GM21526 (cell line): ENCODE measurements at regions not wholly inside any gene's neighbourhood (a gene's known extent, or its start where the extent isn't known, plus 50 kb on each side); places are given as distances from the start of the nearest gene placed in this dataset.
"Not testable (repeated sequence)": the region's sequence is repeated elsewhere in the genome, so short reads cannot be mapped to it uniquely, and the experiment has no call there.

ENCODE experiments used
- ATAC-seq: cut with Tn5 transposase; IDR thresholded peaks from one replicate; pipeline ENCODE4 v1.9.1; 2021; ENCODE audit warnings: moderate library complexity; ENCODE audit not compliant: unreplicated experiment, low FRiP score

DNA sequence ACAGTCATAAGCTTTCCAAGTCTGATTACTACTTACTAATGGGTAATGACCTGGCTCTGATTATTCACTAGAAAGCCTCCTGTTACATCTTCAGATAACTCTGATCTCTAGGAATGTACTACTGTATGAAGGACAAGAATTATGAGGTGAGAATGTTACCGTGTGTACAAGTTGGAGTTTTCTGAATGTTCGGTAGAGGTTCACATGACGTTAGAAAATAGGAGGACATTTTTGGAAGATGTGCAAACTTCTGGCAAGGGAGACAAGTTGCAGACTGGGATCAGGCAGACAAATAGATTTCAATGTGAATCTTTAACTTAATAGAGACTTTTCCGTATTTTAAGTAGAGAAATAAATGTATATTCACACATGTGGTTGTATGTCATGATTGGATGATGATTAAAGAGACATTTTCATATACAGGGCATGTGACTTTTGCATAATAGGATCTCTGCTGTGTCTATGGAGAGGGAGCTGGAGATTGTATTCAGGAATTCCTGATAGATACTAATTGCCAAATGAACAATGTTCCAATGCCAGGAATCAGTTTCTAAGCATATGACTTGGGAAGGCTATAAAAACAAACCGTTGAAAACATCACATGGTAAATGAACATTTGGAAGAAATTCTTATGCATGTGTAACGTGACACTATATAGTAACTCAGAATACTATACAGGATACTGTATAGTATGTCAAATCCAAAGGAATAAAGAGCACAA lies 1695.8 kb upstream of the PIK3C3 start:
- ATAC-seq = no peak

DNA sequence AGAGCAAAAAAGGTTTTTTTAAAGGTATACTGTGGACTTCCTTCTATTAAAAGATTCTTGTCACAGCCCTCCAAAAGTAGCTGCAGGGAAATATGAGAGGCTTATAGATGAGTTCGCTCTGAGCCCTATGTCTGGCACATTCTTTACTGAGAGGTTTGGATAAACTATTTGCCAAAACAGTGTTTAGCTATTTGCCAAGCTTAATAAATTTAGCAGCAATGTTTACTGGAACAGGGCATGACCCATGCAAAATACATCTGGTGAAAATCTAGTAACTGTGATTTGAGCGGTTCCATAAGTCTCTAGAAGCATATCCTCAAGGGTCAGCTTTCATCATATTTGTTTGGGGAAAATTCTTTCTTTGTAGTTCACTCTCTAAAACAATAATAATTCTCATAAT lies 1696.7 kb upstream of the PIK3C3 start:
- no peak for ATAC-seq

GRCh38 chr18:40250236-40250635 lies 1704.8 kb upstream of the PIK3C3 start:
- no peak for ATAC-seq

DNA sequence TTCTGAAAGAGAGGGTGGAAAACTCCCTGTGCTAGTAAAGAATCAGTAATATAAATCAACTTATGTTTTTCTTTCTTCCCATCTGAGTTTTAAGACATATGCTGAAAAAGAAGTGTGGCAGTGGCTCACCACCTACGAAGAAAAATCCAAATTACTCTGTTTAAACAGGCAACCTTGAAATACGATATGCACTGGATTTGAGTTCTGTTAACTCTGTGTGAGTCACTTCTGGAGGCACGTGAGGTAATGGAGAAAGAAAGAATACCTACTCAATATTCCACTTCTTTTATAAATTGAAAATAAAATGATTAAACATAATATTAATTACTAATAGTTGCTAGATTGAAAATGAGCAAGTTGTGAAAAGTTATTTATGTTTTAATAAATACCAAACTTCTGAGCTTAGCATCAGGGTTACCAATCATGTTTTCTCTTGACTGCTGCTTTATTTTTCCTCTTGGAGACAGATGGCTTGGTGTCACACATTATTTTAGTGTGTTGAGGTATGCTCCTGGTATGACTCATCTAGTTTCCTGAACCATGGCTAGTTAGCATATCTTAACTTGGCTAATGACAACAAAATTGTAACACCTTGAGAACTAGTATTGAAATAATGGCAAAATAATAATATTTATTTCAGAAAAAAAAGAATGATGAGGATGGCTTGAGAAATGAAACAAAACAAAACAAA lies 1705.5 kb upstream of the PIK3C3 start:
- ATAC-seq = no peak

- not testable (repeated sequence) for ATAC-seq
Observed at GRCh38 chr18:40245612-40246011, 1709.4 kb upstream of the PIK3C3 start.

DNA sequence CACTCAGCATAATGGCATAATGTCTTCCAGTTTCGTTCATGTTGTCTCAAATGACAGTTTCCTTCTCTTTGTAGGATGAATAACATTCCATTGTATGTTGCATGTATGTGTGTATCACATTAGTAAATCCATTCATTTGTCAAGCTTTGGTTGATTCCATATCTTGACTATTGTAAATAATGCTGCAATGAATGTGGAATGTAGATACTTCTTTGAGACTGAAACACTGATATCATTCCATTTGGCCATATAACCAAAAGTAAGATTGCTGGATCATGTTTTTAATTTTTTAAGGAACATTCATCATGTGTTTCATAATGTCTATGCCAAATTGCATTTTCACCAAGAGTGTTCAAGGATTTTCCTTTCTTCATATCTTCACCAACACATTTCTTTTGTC lies 1711.4 kb upstream of the PIK3C3 start:
- no peak for ATAC-seq

DNA sequence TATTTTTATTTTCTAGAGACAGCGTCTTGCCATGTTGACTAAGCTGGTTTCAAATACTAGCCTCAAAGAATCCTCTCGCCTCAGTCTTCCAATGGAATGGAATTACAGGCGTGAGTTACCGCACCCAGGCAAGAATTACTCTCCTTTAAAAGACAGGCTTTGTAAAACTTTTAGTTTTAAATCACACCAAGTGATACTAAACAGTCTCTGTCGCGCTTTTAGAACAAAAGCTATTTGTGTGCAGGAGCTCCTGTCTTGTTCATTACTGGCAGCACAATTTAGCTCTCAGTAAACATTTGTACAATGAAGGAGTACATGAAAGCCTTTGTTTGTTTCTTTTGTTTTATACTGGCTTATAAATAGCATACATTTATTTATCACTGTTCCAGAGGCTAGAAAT lies 1719.2 kb upstream of the PIK3C3 start:
- no peak for ATAC-seq

GRCh38 chr18:40235323-40235722 lies 1719.7 kb upstream of the PIK3C3 start:
- ATAC-seq = no peak

DNA sequence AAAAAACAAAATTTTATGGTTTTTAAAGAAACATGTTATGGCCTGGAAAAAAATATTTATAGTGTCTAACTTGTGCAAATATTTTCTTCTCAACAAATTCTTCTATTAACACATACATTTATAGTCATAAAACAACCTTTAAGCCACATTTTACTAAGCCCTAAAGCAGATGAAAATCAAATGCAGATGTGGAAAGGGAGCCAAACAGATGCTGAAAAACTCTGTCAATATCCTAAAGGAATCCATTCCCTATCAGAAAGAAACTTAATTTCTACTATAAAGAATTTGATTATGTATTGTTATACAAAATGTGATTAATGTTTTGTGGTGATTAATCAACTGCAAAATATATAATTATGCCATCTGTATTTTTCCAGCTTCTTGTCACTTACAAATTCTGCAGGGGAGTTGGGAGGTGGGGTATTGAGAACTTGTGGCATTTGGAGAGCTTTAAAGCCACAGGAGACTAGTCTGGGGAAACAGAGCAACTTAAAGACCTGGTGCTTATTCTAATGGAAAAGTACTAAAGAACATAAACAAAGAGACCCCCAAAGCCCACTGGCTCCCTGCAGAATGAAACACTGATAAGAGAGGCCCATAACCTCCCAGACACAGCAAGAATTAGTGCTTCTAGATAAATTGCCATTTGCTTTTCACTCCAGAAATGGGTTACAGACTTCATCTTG lies 1721.0 kb upstream of the PIK3C3 start:
- ATAC-seq = no peak

DNA sequence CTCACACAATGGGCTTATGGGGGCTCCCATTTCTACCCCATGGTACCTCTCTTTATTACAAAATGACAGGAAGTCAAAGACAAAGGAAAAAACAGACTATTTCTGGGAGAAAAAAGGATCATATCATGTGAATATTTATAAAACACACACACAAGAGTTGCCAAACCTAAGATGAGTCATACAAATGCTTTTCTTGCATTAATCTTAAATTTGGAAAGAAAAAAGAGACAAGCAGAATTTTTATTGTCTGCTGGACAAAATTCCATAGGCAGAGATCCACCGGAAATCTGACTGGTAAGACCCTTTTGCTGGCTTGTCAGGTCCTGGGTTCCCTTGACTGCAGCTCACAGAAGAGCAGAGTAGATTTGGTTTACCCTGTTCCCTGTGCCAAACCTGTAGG lies 1732.3 kb upstream of the PIK3C3 start:
- ATAC-seq = no peak

- ATAC-seq = no peak
Observed at GRCh38 chr18:40216856-40217255, 1738.2 kb upstream of the PIK3C3 start.

DNA sequence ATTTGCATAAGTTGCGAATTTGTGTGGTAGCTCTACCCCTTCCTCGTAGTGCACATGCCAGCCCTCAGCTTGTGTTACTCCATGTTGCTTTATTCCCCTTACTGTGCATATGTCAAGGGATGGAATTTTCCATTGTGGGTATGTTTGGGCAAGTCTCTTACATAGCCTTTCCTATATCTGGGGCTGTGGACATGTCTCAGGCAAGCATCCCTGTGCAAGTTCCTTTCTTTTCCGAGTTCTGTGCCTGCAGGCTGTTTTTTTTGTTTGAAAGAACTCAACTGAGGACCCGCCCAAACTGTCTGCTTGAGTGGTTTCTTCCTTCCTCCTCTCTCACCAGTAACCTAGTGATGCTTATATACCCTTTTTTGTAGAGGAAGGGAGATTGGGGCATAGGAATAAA lies 1739.1 kb upstream of the PIK3C3 start:
- ATAC-seq = no peak

DNA sequence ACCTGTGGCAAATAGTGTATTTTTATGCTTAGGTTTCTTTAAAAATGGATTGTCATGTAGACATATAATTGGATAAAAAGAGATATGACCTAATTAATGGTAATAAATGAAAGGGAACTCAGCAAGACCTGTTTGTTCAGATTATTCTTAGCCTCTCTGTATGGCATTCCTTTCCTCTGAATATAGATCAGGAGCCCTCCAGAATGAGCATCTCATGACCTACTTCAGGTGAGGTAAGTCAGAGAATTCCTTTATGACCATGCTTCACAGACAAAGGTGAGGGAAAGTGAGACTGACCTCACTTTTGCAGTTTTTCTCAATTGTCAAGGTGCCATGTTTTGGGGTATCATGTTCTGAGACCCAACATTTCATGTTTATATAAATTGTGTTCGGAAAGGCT lies 1744.3 kb upstream of the PIK3C3 start:
- ATAC-seq = no peak

DNA sequence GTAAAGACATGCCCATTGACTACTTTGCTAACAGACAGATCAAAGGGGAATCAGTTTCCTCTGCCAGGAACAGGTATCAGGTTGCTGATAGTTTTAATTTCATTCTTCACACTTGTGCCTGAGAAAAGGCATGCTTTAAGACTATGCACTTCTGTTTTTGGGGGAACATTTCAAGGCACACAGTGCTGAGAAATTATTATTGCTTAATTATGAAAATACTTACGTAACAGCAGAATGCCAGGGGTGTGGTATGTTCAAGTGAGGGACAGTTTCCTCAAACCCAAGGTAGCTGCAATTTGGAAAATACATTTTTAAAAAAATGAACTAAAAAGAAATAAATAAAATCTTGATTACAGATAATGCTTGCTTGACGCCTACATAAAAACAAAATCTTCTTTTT lies 1746.1 kb upstream of the PIK3C3 start:
- ATAC-seq = no peak

GRCh38 chr18:40197711-40198110 lies 1757.3 kb upstream of the PIK3C3 start:
- ATAC-seq = no peak

DNA sequence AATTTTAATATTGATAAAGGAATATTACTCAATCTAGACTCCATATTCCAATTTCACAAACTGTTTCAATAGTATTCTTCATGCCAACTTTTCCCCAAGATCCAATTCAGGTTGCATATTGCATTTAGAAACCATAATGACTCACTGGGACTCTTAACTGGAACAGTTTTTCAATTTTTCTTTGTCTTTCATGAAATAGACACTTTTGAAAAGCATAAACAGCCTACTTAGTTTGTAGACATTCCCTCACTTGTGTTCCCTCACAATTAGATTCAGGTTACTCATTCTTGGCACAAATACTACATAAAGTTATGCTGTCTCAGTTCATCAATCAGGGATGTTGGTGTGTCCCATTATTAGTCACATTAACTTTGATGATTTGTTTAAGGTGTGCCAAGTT lies 1768.4 kb upstream of the PIK3C3 start:
- ATAC-seq = no peak

- no peak for ATAC-seq
Observed at GRCh38 chr18:40179729-40180461, 1775.1 kb upstream of the PIK3C3 start.

DNA sequence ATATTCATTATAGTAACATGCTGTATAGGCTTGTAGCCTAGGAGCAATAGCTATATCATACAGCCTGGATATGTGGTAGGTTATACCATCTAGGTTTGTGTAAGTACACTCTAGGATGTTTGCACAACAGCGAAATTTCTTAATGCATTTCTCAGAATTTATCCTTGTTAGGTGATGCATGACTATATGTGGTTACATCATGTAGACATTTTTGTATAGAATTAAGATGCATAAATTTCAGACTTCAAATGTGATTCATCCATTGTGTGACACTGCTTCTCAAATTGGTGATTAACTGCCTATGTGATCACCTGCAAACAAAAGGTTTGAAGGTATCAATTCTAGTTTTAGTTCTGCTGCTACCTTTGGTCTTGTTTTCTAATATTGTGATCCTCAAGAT lies 1787.0 kb upstream of the PIK3C3 start:
- no peak for ATAC-seq

DNA sequence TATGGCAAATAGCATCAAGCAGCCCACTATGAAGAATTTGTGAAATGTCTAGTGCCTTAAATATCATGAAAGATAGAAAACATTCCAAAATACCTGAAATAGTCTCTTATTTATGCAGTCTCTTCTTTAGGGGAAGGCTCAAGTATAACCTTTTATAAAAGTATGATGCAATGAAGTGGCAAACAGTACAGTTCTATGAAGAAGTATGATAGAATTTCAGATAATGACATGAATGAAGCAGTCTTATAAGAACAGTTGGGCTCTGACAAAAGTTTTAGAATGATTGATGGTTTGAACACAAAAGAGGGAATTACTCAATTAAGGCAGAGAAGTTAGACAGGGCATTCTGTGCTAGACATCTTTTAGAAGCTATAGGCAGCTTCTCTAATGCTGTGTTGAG lies 1791.8 kb upstream of the PIK3C3 start:
- no peak for ATAC-seq

DNA sequence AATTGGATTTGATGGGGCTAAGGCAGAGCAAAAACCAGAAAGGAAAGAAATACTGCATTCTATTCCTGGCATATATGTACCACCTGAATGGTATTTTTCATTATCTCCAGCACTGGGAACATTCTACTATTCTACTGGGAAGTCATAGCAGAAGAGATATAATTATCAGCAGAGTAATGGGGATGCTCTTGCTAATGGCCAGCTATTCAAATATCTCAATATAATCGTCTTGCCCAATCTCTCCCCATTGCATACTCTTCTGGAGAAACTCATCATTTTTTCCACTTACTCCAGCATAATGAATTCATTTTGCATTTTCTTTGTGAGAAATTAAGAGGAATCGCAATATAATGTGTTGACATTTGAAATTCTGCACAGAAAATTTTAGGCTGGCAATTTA lies 1794.7 kb upstream of the PIK3C3 start:
- ATAC-seq = no peak
